ENCODE measurements at regions not wholly inside any gene's neighbourhood (a gene's known extent, or its start where the extent isn't known, plus 50 kb on each side); places are given as distances from the start of the nearest gene placed in this dataset.

- no peak for TF ChIP-seq CTCF (IDR thresholded peaks at IDR 0.05; ENCODE audit: low read length)
- no peak for TF ChIP-seq EZH2 (IDR thresholded peaks at IDR 0.05; ENCODE audit: borderline replicate concordance, low read length)
These were observed 126.7 kb downstream of the GDAP2 start for GRCh38 chr1:117802531-117803257.
